Prostate gland (tissue), 2 donors: ENCODE measurements at regions not wholly inside any gene's neighbourhood (a gene's known extent, or its start where the extent isn't known, plus 50 kb on each side); places are given as distances from the start of the nearest gene placed in this dataset.

Experiments
- DNase-seq: peaks from one replicate; pipeline ENCODE4 v3.0.0-alpha.2; 2019; ENCODE audit warnings: low spot score
- H3K27ac ChIP-seq, 2 donors: fragments of 200-600 bp; sonication (generic); 2 replicates each; pipeline ENCODE4 v1.5.1; 2017 to 2019
- H3K27me3 ChIP-seq: fragments of 200-600 bp; sonication (generic); replicated peaks from 2 replicates; pipeline ENCODE4 v1.5.1; 2019; ENCODE audit not compliant: insufficient read depth
- H3K36me3 ChIP-seq, 2 donors: fragments of 200-600 bp; sonication (generic); 1 replicate in 1 of 2; 2 replicates in 1 of 2; pipeline versions ENCODE4 v1.5.1 to v1.8.1; 2017 to 2019
- H3K4me1 ChIP-seq: fragments of 200-600 bp; sonication (generic); replicated peaks from 2 replicates; pipeline ENCODE4 v1.5.1; 2019
- H3K4me3 ChIP-seq, 2 donors: fragments of 200-600 bp; sonication (generic); 2 replicates each; pipeline ENCODE4 v1.5.1; 2017 to 2019
- H3K9me3 ChIP-seq: fragments of 200-600 bp; sonication (generic); 2 replicates; pipeline ENCODE4 v1.5.1; 2017
- CTCF ChIP-seq, 4 experiments: fragments of 200-600 bp in 2 of 4; fragments of 450-650 bp in 2 of 4; sonication (generic) in 2 of 4; IDR thresholded peaks; 1 replicate in 3 of 4; 2 replicates in 1 of 4; pipeline ENCODE4 v1.5.1; 2016 to 2019; ENCODE audit warnings: antibody characterized with exemption in 4 of 4, mild to moderate bottlenecking in 2 of 4, moderate library complexity in 2 of 4
- POLR2A ChIP-seq: fragments of 450-650 bp; IDR thresholded peaks from one replicate; pipeline ENCODE4 v1.6.1; 2016; ENCODE audit warnings: antibody characterized with exemption, mild to moderate bottlenecking
- POLR2AphosphoS5 ChIP-seq: sonication (generic); formaldehyde crosslinking; IDR thresholded peaks from one replicate; pipeline ENCODE4 v1.6.1; 2017; ENCODE audit warnings: antibody characterized with exemption
- WGBS: methylation state at CpG from one replicate; pipeline ENCODE4 v1.1.5; 2018; 5-methylcytosine and 5-hydroxymethylcytosine counted together
- intact Hi-C: fragments of 100-400 bp; cut with DNase I; formaldehyde crosslinking; loops from one replicate; pipeline ENCODE4 v1.14.2; 2022

- Histone ChIP-seq H3K36me3 (no peaks in the 10 kb centered on the region), H3K4me3 (no peak overlapping the region), H3K27me3 (no peaks in the 10 kb centered on the region), H3K9me3 (no peaks in the 10 kb centered on the region), H3K27ac (no peak overlapping the region), H3K4me1 (no peaks in the 10 kb centered on the region)
- intact Hi-C loops: no loop called here
- WGBS: 63% methylated on average over 2 of the region's 2 CpGs
- TF ChIP-seq CTCF (IDR thresholded peaks at IDR 0.05): no peak
- TF ChIP-seq POLR2A: no peak
- no peak for TF ChIP-seq POLR2AphosphoS5
- DNase-seq: no peak
Observed at GRCh38 chr10:57884965-57885617, 382.6 kb downstream of the IPMK start.

DNA sequence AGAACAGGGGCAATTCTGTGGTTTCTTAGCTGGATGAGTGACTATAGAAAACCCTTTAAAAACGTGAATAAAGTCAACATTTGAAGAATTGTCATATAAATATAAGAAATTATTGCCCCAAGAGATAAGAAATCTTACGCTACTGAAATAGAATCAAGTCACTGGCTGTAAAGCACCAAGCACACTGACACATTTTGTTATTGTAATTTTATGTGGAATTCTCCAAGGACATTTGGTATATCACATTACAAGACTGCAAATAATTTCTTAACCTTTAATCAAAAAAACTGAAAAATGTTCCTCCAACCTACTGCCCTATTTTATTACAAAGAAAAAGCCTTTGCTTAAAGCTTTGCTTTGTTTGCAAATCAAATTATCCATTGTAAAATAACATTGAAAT, 383.3 kb downstream of the IPMK start:
- Histone ChIP-seq H3K27me3 (no peaks in the 10 kb centered on the region), H3K4me1 (no peaks in the 10 kb centered on the region), H3K36me3 (no peaks in the 10 kb centered on the region), H3K9me3 (no peaks in the 10 kb centered on the region), H3K27ac (no peak overlapping the region), H3K4me3 (no peak overlapping the region)
- no peak for DNase-seq
- TF ChIP-seq POLR2A (no peak), POLR2AphosphoS5 (no peak), CTCF (IDR thresholded peaks at IDR 0.05) (no peak)
- intact Hi-C loops: no loop called here
- WGBS: 13% methylated on average over 2 of the region's 2 CpGs

- H3K9me3 ChIP-seq: no peaks in the 10 kb centered on the region
- no peaks in the 10 kb centered on the region for H3K4me1 ChIP-seq
- DNase-seq: no peak
- intact Hi-C loops: no loop called here
- H3K4me3 ChIP-seq: no peak overlapping the region
- H3K27ac ChIP-seq: no peak overlapping the region
- TF ChIP-seq CTCF (IDR thresholded peaks at IDR 0.05): no peak
- no peak for TF ChIP-seq POLR2A
- no peak for TF ChIP-seq POLR2AphosphoS5
- H3K27me3 ChIP-seq: no peaks in the 10 kb centered on the region
- 11% methylated on average over 1 of the region's 1 CpG for WGBS
- H3K36me3 ChIP-seq: no peaks in the 10 kb centered on the region
Observed at GRCh38 chr10:57880446-57881227, 387.1 kb downstream of the IPMK start.

GRCh38 chr10:57874810-57875209, 392.9 kb downstream of the IPMK start:
- no peak for DNase-seq
- no peak overlapping the region for H3K27ac ChIP-seq
- TF ChIP-seq POLR2A: no peak
- no peak for TF ChIP-seq CTCF (IDR thresholded peaks at IDR 0.05)
- no peak for TF ChIP-seq POLR2AphosphoS5
- no peaks in the 10 kb centered on the region for H3K27me3 ChIP-seq
- no peaks in the 10 kb centered on the region for H3K36me3 ChIP-seq
- H3K9me3 ChIP-seq: no peaks in the 10 kb centered on the region
- 67% methylated on average over 4 of the region's 4 CpGs for WGBS
- no peaks in the 10 kb centered on the region for H3K4me1 ChIP-seq
- intact Hi-C loops: no loop called here
- no peak overlapping the region for H3K4me3 ChIP-seq

GRCh38 chr10:57867241-57867640, 400.5 kb downstream of the IPMK start:
- no peak for DNase-seq
- no peaks in the 10 kb centered on the region for H3K36me3 ChIP-seq
- H3K4me1 ChIP-seq: no peaks in the 10 kb centered on the region
- H3K9me3 ChIP-seq: no peaks in the 10 kb centered on the region
- H3K4me3 ChIP-seq: no peak overlapping the region
- TF ChIP-seq POLR2A (no peak), POLR2AphosphoS5 (no peak), CTCF (IDR thresholded peaks at IDR 0.05) (no peak)
- H3K27ac ChIP-seq: no peak overlapping the region
- WGBS: 18% methylated on average over 1 of the region's 1 CpG
- intact Hi-C loops: no loop called here
- H3K27me3 ChIP-seq: no peaks in the 10 kb centered on the region
